Sigmoid colon (tissue), 6 donors: ENCODE measurements at regions not wholly inside any gene's neighbourhood (a gene's known extent, or its start where the extent isn't known, plus 50 kb on each side); places are given as distances from the start of the nearest gene placed in this dataset.

Experiments
- DNase-seq: peaks from one replicate; pipeline ENCODE4 v3.0.0-alpha.2; 2019
- H3K27ac ChIP-seq, 4 donors: fragments of 200-600 bp; sonication (generic); one replicate each; pipeline ENCODE4 v1.5.1; 2016 to 2019; ENCODE audit warnings: mild to moderate bottlenecking in 1 of 4
- H3K27me3 ChIP-seq, 3 donors: fragments of 200-600 bp; sonication (generic); one replicate each; pipeline ENCODE4 v1.5.1; 2019; ENCODE audit warnings: mild to moderate bottlenecking in 1 of 3
- H3K36me3 ChIP-seq, 4 donors: fragments of 200-600 bp; sonication (generic); one replicate each; pipeline ENCODE4 v1.5.1; 2016 to 2019
- H3K4me1 ChIP-seq, 4 donors: fragments of 200-600 bp; sonication (generic); one replicate each; pipeline ENCODE4 v1.5.1; 2017 to 2019
- H3K4me3 ChIP-seq, 4 donors: fragments of 200-600 bp; sonication (generic); one replicate each; pipeline ENCODE4 v1.5.1; 2017 to 2019; ENCODE audit warnings: mild to moderate bottlenecking in 2 of 4, moderate library complexity in 1 of 4
- H3K9me3 ChIP-seq, 4 donors: fragments of 200-600 bp in 3 of 4; sonication (generic) in 3 of 4; one replicate each; pipeline versions ENCODE4 v1.5.1 to v1.6.1; 2013 to 2019
- CTCF ChIP-seq, 4 experiments: fragments of 450-650 bp in 3 of 4; fragments of 200-600 bp in 1 of 4; IDR thresholded peaks; one replicate each; pipeline ENCODE4 v1.5.1; 2016 to 2019; ENCODE audit warnings: antibody characterized with exemption in 4 of 4, mild to moderate bottlenecking in 3 of 4, moderate library complexity in 2 of 4
- EP300 ChIP-seq, 4 donors: sonication (generic); formaldehyde crosslinking; IDR thresholded peaks; one replicate each; pipeline ENCODE4 v1.6.1; 2017; ENCODE audit warnings: antibody characterized with exemption in 4 of 4
- POLR2A ChIP-seq, 2 donors: fragments of 450-650 bp; IDR thresholded peaks; one replicate each; pipeline ENCODE4 v1.6.1; 2016; ENCODE audit warnings: antibody characterized with exemption in 2 of 2, mild to moderate bottlenecking in 2 of 2, moderate library complexity in 2 of 2
- POLR2AphosphoS5 ChIP-seq, 4 donors: sonication (generic); formaldehyde crosslinking; IDR thresholded peaks; one replicate each; pipeline ENCODE4 v1.6.1; 2017; ENCODE audit warnings: antibody characterized with exemption in 4 of 4
- WGBS, 2 donors: extraction: QIAGEN DNeasy Blood & Tissue Kit; methylation state at CpG; one replicate each; pipeline ENCODE4 v1.1.7; 2013; 5-methylcytosine and 5-hydroxymethylcytosine counted together
- intact Hi-C: fragments of 100-400 bp; cut with DNase I; formaldehyde crosslinking; loops from one replicate; pipeline ENCODE4 v1.15.1; 2023
- donor health status: healthy with polysubstance abuse.
- donor health status: healthy.

- no peak for DNase-seq
- Histone ChIP-seq H3K9me3 (no peaks in the 10 kb centered on the region), H3K4me1 (peaks cover 0 to 20% (median 13%) of the 10 kb centered on the region in 4 donors), H3K27me3 (no peaks in the 10 kb centered on the region), H3K36me3 (no peaks in the 10 kb centered on the region), H3K27ac (no peak overlapping the region), H3K4me3 (no peak overlapping the region)
- intact Hi-C loops: loop anchor here (5.0 kb wide), 1 partner anchor 459 kb away; no protein-coding TSS in a partner anchor
- 76 to 81% methylated on average over 7 of the region's 7 CpGs for WGBS, 2 donors
- no peak for TF ChIP-seq CTCF (IDR thresholded peaks at IDR 0.05)
These were observed 479.5 kb downstream of the TNS1 start for GRCh38 chr2:217523286-217523685.

DNA sequence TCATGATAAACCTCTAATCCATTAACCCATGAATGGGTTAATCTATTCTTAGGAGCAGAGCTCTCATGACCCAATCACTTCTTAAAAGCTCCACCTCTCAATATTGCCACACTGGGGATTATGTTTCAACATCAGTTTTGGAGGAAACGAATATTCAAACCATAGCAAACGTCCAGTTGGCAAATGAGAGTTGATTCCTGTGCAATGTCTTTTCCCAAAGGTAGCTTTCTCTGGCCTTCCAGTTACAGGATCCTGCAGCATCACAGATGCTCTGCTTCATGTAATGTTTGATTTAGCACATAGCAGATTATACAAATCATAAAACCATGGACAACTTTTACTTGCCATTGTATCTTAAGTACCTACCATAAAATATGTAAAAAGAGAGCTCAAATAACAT lies 481.0 kb downstream of the TNS1 start:
- Histone ChIP-seq H3K4me3 (no peak overlapping the region), H3K9me3 (no peaks in the 10 kb centered on the region), H3K4me1 (peaks cover 0 to 20% (median 13%) of the 10 kb centered on the region in 4 donors), H3K27me3 (no peaks in the 10 kb centered on the region), H3K36me3 (no peaks in the 10 kb centered on the region), H3K27ac (peak overlapping the region in 3 of 4 donors; percentile 57 to 73 (median 65))
- TF ChIP-seq POLR2A (IDR thresholded peaks at IDR 0.05) (no peak), EP300 (IDR thresholded peaks at IDR 0.05) (peak in 2 of 4 donors; percentile 52 to 76), POLR2AphosphoS5 (IDR thresholded peaks at IDR 0.05) (peak; percentile 66 to 92 (median 86))
- intact Hi-C loops: loop anchor here (5.0 kb wide), 1 partner anchor 460 kb away; no protein-coding TSS in a partner anchor
- 22 to 63% methylated on average over 2 of the region's 2 CpGs for WGBS, 2 donors
- DNase-seq: no peak

GRCh38 chr2:217520356-217521010 lies 482.3 kb downstream of the TNS1 start:
- peaks cover 0 to 28% (median 15%) of the 10 kb centered on the region in 4 donors for H3K4me1 ChIP-seq
- intact Hi-C loops: loop anchor here (5.0 kb wide), 1 partner anchor 462 kb away; no protein-coding TSS in a partner anchor
- 82 to 91% methylated on average over 4 of the region's 4 CpGs for WGBS, 2 donors
- H3K27ac ChIP-seq: peak overlapping the region in 1 of 4 donors; percentile 73
- no peak overlapping the region for H3K4me3 ChIP-seq
- no peaks in the 10 kb centered on the region for H3K27me3 ChIP-seq
- no peaks in the 10 kb centered on the region for H3K36me3 ChIP-seq
- H3K9me3 ChIP-seq: no peaks in the 10 kb centered on the region
- TF ChIP-seq EP300 (IDR thresholded peaks at IDR 0.05) (no peak), POLR2AphosphoS5 (IDR thresholded peaks at IDR 0.05) (no peak), CTCF (IDR thresholded peaks at IDR 0.05) (no peak), POLR2A (IDR thresholded peaks at IDR 0.05) (no peak)
- DNase-seq: no peak

- WGBS, 2 donors: 71 to 81% methylated on average over 5 of the region's 5 CpGs
- no peak for TF ChIP-seq POLR2AphosphoS5 (IDR thresholded peaks at IDR 0.05)
- TF ChIP-seq CTCF (IDR thresholded peaks at IDR 0.05): no peak
- TF ChIP-seq POLR2A (IDR thresholded peaks at IDR 0.05): no peak
- no peak for TF ChIP-seq EP300 (IDR thresholded peaks at IDR 0.05)
- no peak overlapping the region for H3K4me3 ChIP-seq
- no peak for DNase-seq
- H3K9me3 ChIP-seq: no peaks in the 10 kb centered on the region
- H3K27ac ChIP-seq: no peak overlapping the region
- intact Hi-C loops: loop anchor here (10.0 kb wide), 1 partner anchor 263 kb away; no protein-coding TSS in a partner anchor
- H3K36me3 ChIP-seq: no peaks in the 10 kb centered on the region
- H3K4me1 ChIP-seq: peaks cover 0 to 40% (median 21%) of the 10 kb centered on the region in 4 donors
- H3K27me3 ChIP-seq: no peaks in the 10 kb centered on the region
These were observed 485.4 kb downstream of the TNS1 start for GRCh38 chr2:217517402-217517801.

GRCh38 chr2:217515615-217516309 lies 487.0 kb downstream of the TNS1 start:
- no peaks in the 10 kb centered on the region for H3K9me3 ChIP-seq
- intact Hi-C loops: loop anchor here (10.0 kb wide), 1 partner anchor 261 kb away; no protein-coding TSS in a partner anchor
- H3K4me1 ChIP-seq: peaks cover 0 to 31% (median 11%) of the 10 kb centered on the region in 4 donors
- H3K36me3 ChIP-seq: no peaks in the 10 kb centered on the region
- peak overlapping the region in 1 of 4 donors; percentile 37 for H3K27ac ChIP-seq
- WGBS, 2 donors: 84 to 85% methylated on average over 5 of the region's 5 CpGs
- H3K4me3 ChIP-seq: no peak overlapping the region
- DNase-seq: no peak
- TF ChIP-seq POLR2A (IDR thresholded peaks at IDR 0.05) (no peak), POLR2AphosphoS5 (IDR thresholded peaks at IDR 0.05) (no peak), CTCF (IDR thresholded peaks at IDR 0.05) (no peak), EP300 (IDR thresholded peaks at IDR 0.05) (no peak)
- no peaks in the 10 kb centered on the region for H3K27me3 ChIP-seq
